HCT116 (cell line): ENCODE measurements at regions not wholly inside any gene's neighbourhood (a gene's known extent, or its start where the extent isn't known, plus 50 kb on each side); places are given as distances from the start of the nearest gene placed in this dataset.

Source experiments
- ATAC-seq: fragments of 200-7000 bp; cut with Tn5 transposase; 2 replicates; pipeline ENCODE4 v1.9.1; 2020; ENCODE audit warnings: mild to moderate bottlenecking, moderate library complexity
- BruUV-seq: library from RNA; stranded (reverse); fragments of 400-500 nt; replicated peaks from 2 replicates; lab custom pipeline; 2021; lab: Mats Ljungman, UMichigan
- CTCF ChIA-PET: fragments of 300-600 bp; sonication (Branson Sonifier 250); formaldehyde crosslinking; loops from one replicate; lab custom pipeline; 2021; ENCODE audit warnings: antibody characterized with exemption; lab: Charles Lee
- POLR2A ChIA-PET: fragments of 300-600, 350-600 bp; sonication (Branson Sonifier 250); formaldehyde crosslinking; loops from one replicate; lab custom pipeline; 2021; ENCODE audit warnings: antibody characterized with exemption; lab: Charles Lee
- RAD21 ChIA-PET, 2 experiments: fragments of 300-600 bp; sonication (Branson Sonifier 250); formaldehyde crosslinking; loops; one replicate each; lab custom pipeline; 2023; ENCODE audit warnings: low total read pairs in 2 of 2; ENCODE audit not compliant: uncharacterized antibody in 2 of 2, unreplicated experiment in 2 of 2, low non-redundant PET in 1 of 2; lab: Charles Lee
- DNase-seq: peaks from one replicate; pipeline ENCODE4 v3.0.0-alpha.2; 2010; ENCODE audit warnings: low read depth, low spot score
- H2AFZ ChIP-seq: fragments of 200-600 bp; shearing (Covaris generic), sonication (generic); 2 replicates; pipeline ENCODE4 v1.6.1; 2017; ENCODE audit warnings: low read depth, mixed run types, mixed read lengths, antibody characterized with exemption, low read length; ENCODE audit not compliant: poor library complexity, severe bottlenecking
- H3K27ac ChIP-seq: 2 replicates; pipeline ENCODE4 v1.5.1; 2012; ENCODE audit warnings: low read depth, low read length
- H3K27me3 ChIP-seq: fragments of 200-600 bp; sonication (generic); 2 replicates; pipeline ENCODE4 v1.6.1; 2016; ENCODE audit warnings: mixed run types, low read length, mixed read lengths; ENCODE audit not compliant: insufficient read depth
- H3K36me3 ChIP-seq, 2 experiments: fragments of 200-500 bp in 1 of 2; fragments of 200-600 bp in 1 of 2; sonication (Bioruptor generic) in 1 of 2; sonication (generic) in 1 of 2; 2 replicates each; pipeline versions ENCODE4 v1.5.1 to v1.6.1; 2014 to 2016; ENCODE audit warnings: low read length in 2 of 2, inconsistent platforms in 1 of 2, mixed read lengths in 1 of 2, mixed run types in 1 of 2; ENCODE audit not compliant: insufficient read depth in 2 of 2, control insufficient read depth in 1 of 2
- H3K4me1 ChIP-seq, 2 experiments: fragments of 200-600 bp in 1 of 2; sonication (generic) in 1 of 2; 2 replicates each; pipeline versions ENCODE4 v1.5.1 to v1.6.1; 2012 to 2017; ENCODE audit warnings: low read length in 2 of 2, inconsistent platforms in 1 of 2, mild to moderate bottlenecking in 1 of 2, mixed read lengths in 1 of 2, mixed run types in 1 of 2, moderate library complexity in 1 of 2; ENCODE audit not compliant: insufficient read depth in 2 of 2, control insufficient read depth in 1 of 2
- H3K4me2 ChIP-seq: fragments of 200-600 bp; sonication (generic); 2 replicates; pipeline ENCODE4 v1.6.1; 2017; ENCODE audit warnings: mixed run types, low read length, mixed read lengths
- H3K4me3 ChIP-seq, 2 experiments: fragments of 200-600 bp in 1 of 2; sonication (generic) in 1 of 2; replicated peaks in 1 of 2; 2 replicates each; pipeline ENCODE4 v1.5.1; 2011 to 2016; ENCODE audit warnings: low read length in 2 of 2, control low read depth in 1 of 2, low read depth in 1 of 2, mild to moderate bottlenecking in 1 of 2, mixed read lengths in 1 of 2, mixed run types in 1 of 2
- H3K79me2 ChIP-seq: fragments of 200-600 bp; sonication (generic); 2 replicates; pipeline ENCODE4 v1.6.1; 2017; ENCODE audit warnings: mild to moderate bottlenecking, mixed run types, low read length, moderate library complexity, mixed read lengths; ENCODE audit not compliant: insufficient read depth
- H3K9ac ChIP-seq: fragments of 200-600 bp; sonication (generic); 2 replicates; pipeline ENCODE4 v1.6.1; 2016; ENCODE audit warnings: low read length, mixed read lengths
- H3K9me2 ChIP-seq: fragments of 200-600 bp; sonication (generic), shearing (Covaris generic); 2 replicates; pipeline ENCODE4 v1.6.1; 2017; ENCODE audit warnings: mixed run types, mild to moderate bottlenecking, moderate library complexity; ENCODE audit not compliant: insufficient read depth
- H3K9me3 ChIP-seq, 2 experiments: fragments of 200-500 bp in 1 of 2; fragments of 200-600 bp in 1 of 2; sonication (Bioruptor generic) in 1 of 2; sonication (generic) in 1 of 2; 2 replicates each; pipeline ENCODE4 v1.6.1; 2014 to 2017; ENCODE audit warnings: low read length in 2 of 2, mixed read lengths in 2 of 2, inconsistent platforms in 1 of 2, low read depth in 1 of 2, mild to moderate bottlenecking in 1 of 2, mixed run types in 1 of 2, moderate library complexity in 1 of 2; ENCODE audit not compliant: control insufficient read depth in 1 of 2, insufficient read depth in 1 of 2
- H4K20me1 ChIP-seq: fragments of 200-600 bp; sonication (generic), shearing (Covaris generic); 2 replicates; pipeline ENCODE4 v1.6.1; 2017; ENCODE audit warnings: mixed run types, mild to moderate bottlenecking, moderate library complexity; ENCODE audit not compliant: insufficient read depth
- CBX3 ChIP-seq: IDR thresholded peaks from 2 replicates; pipeline ENCODE4 v1.6.1; 2012; ENCODE audit warnings: low read depth
- CEBPB ChIP-seq: IDR thresholded peaks from 2 replicates; pipeline ENCODE4 v1.6.1; 2012; ENCODE audit warnings: low read depth
- CTCF ChIP-seq, 3 experiments: fragments of 200-600 bp in 1 of 3; sonication (generic) in 1 of 3; IDR thresholded peaks in 2 of 3; conservative IDR thresholded peaks in 1 of 3; 2 replicates each; pipeline ENCODE4 v1.5.1; 2012 to 2017; ENCODE audit warnings: low read depth in 2 of 3, low read length in 2 of 3, antibody characterized with exemption in 1 of 3, borderline replicate concordance in 1 of 3, control low read depth in 1 of 3, mild to moderate bottlenecking in 1 of 3, mixed read lengths in 1 of 3, mixed run types in 1 of 3, moderate library complexity in 1 of 3; ENCODE audit not compliant: insufficient read depth in 1 of 3
- EGR1 ChIP-seq: IDR thresholded peaks from 2 replicates; pipeline ENCODE4 v1.6.1; 2012; ENCODE audit warnings: low read depth
- EZH2 ChIP-seq: fragments of 200-600 bp; sonication (generic); IDR thresholded peaks from 2 replicates; pipeline ENCODE4 v1.6.1; 2017; ENCODE audit warnings: antibody characterized with exemption, mixed run types
- FOSL1 ChIP-seq: IDR thresholded peaks from 2 replicates; pipeline ENCODE4 v1.6.1; 2012; ENCODE audit warnings: low read depth
- POLR2A ChIP-seq: IDR thresholded peaks from 2 replicates; pipeline ENCODE4 v1.7.0; 2011; ENCODE audit warnings: borderline replicate concordance; ENCODE audit not compliant: insufficient read depth, insufficient read length; ENCODE audit errors: extremely low read depth
- POLR2AphosphoS5 ChIP-seq: IDR thresholded peaks from 2 replicates; pipeline ENCODE4 v1.6.1; 2011; ENCODE audit warnings: mild to moderate bottlenecking, low read depth, low read length, moderate library complexity
- RAD21 ChIP-seq: IDR thresholded peaks from 2 replicates; pipeline ENCODE4 v1.6.1; 2012; ENCODE audit warnings: low read depth, mild to moderate bottlenecking
- SIN3A ChIP-seq: IDR thresholded peaks from 2 replicates; pipeline ENCODE4 v1.6.1; 2012; ENCODE audit warnings: low read depth
- SP1 ChIP-seq: IDR thresholded peaks from 2 replicates; pipeline ENCODE4 v1.6.1; 2012; ENCODE audit warnings: low read depth
- SRF ChIP-seq: IDR thresholded peaks from 2 replicates; pipeline ENCODE4 v1.6.1; 2012; ENCODE audit warnings: low read depth
- TCF7L2 ChIP-seq: IDR thresholded peaks from 2 replicates; pipeline ENCODE4 v1.7.0; 2011; ENCODE audit warnings: borderline replicate concordance, inconsistent platforms; ENCODE audit not compliant: insufficient read depth, insufficient read length; ENCODE audit errors: extremely low read depth
- intact Hi-C: fragments of 100-400 bp; cut with micrococcal nuclease; formaldehyde crosslinking; loops from 2 replicates; pipeline ENCODE4 v1.10.0; 2022
- TF ChIP-seq, protein P1 (sequence below): IDR thresholded peaks from 2 replicates; pipeline ENCODE4 v1.6.1; 2012; ENCODE audit warnings: low read depth
- TF ChIP-seq, protein P2 (sequence below): IDR thresholded peaks from 2 replicates; pipeline ENCODE4 v1.6.1; 2012

GRCh38 chr13:51015973-51016372 lies 95.1 kb downstream of the C13orf42 start:
- POLR2A ChIA-PET = no interaction called here
- RAD21 ChIA-PET = no interaction called here
- no peaks in the 10 kb centered on the region for H3K79me2 ChIP-seq
- H3K4me1 ChIP-seq = no peaks in the 10 kb centered on the region
- no peak overlapping the region for H3K4me3 ChIP-seq
- no peak overlapping the region for H3K4me2 ChIP-seq
- BruUV-seq = no TSS peak
- ATAC-seq = no peak
- no peaks in the 10 kb centered on the region for H3K36me3 ChIP-seq
- H3K9ac ChIP-seq = no peak overlapping the region
- H3K9me2 ChIP-seq = no peaks in the 10 kb centered on the region
- H4K20me1 ChIP-seq = no peaks in the 10 kb centered on the region
- no peaks in the 10 kb centered on the region for H3K27me3 ChIP-seq
- DNase-seq = no peak
- intact Hi-C loops = no loop called here
- H3K27ac ChIP-seq = no peak overlapping the region
- H3K9me3 ChIP-seq = no peaks in the 10 kb centered on the region; a peak in 1 of 4 replicates
- CTCF ChIA-PET = no interaction called here
- TF ChIP-seq TCF7L2 (no peak), EZH2 (no peak), POLR2A (no peak), SRF (no peak), SP1 (no peak)
- no peak overlapping the region for H2AFZ ChIP-seq

GRCh38 chr13:51009597-51009996 lies 100.0 kb downstream of the RNASEH2B start:
- no peak overlapping the region for H3K4me2 ChIP-seq
- CTCF ChIA-PET = no interaction called here
- no peaks in the 10 kb centered on the region for H3K9me2 ChIP-seq
- no peaks in the 10 kb centered on the region for H3K27me3 ChIP-seq
- H3K9me3 ChIP-seq = no peaks in the 10 kb centered on the region; a peak in 1 of 4 replicates
- ATAC-seq (no peak), DNase-seq (no peak)
- no peaks in the 10 kb centered on the region for H4K20me1 ChIP-seq
- H3K36me3 ChIP-seq = no peaks in the 10 kb centered on the region
- intact Hi-C loops = no loop called here
- no peak overlapping the region for H2AFZ ChIP-seq
- H3K4me1 ChIP-seq = no peaks in the 10 kb centered on the region
- BruUV-seq = no TSS peak
- H3K9ac ChIP-seq = no peak overlapping the region
- POLR2A ChIA-PET = no interaction called here
- H3K79me2 ChIP-seq = no peaks in the 10 kb centered on the region
- H3K27ac ChIP-seq = no peak overlapping the region
- RAD21 ChIA-PET = no interaction called here
- no peak overlapping the region for H3K4me3 ChIP-seq
- TF ChIP-seq CBX3 (no peak), SP1 (no peak), FOSL1 (no peak), RAD21 (no peak), TCF7L2 (no peak), EGR1 (no peak), SRF (no peak), POLR2AphosphoS5 (no peak), SIN3A (no peak), CEBPB (no peak), CTCF (IDR thresholded peaks at IDR 0.05 in 2 of 3, conservative IDR thresholded peaks at IDR 0.05 in 1 of 3; ENCODE audit: borderline replicate concordance in 1 of 3, insufficient read depth in 1 of 3, low read depth in 2 of 3, low read length in 2 of 3) (no peak)
- TF ChIP-seq, protein P1, sequence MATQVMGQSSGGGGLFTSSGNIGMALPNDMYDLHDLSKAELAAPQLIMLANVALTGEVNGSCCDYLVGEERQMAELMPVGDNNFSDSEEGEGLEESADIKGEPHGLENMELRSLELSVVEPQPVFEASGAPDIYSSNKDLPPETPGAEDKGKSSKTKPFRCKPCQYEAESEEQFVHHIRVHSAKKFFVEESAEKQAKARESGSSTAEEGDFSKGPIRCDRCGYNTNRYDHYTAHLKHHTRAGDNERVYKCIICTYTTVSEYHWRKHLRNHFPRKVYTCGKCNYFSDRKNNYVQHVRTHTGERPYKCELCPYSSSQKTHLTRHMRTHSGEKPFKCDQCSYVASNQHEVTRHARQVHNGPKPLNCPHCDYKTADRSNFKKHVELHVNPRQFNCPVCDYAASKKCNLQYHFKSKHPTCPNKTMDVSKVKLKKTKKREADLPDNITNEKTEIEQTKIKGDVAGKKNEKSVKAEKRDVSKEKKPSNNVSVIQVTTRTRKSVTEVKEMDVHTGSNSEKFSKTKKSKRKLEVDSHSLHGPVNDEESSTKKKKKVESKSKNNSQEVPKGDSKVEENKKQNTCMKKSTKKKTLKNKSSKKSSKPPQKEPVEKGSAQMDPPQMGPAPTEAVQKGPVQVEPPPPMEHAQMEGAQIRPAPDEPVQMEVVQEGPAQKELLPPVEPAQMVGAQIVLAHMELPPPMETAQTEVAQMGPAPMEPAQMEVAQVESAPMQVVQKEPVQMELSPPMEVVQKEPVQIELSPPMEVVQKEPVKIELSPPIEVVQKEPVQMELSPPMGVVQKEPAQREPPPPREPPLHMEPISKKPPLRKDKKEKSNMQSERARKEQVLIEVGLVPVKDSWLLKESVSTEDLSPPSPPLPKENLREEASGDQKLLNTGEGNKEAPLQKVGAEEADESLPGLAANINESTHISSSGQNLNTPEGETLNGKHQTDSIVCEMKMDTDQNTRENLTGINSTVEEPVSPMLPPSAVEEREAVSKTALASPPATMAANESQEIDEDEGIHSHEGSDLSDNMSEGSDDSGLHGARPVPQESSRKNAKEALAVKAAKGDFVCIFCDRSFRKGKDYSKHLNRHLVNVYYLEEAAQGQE = no peak
- TF ChIP-seq, protein P2, sequence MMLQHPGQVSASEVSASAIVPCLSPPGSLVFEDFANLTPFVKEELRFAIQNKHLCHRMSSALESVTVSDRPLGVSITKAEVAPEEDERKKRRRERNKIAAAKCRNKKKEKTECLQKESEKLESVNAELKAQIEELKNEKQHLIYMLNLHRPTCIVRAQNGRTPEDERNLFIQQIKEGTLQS = no peak
